Activated CD8-positive, alpha-beta memory T cell treated with anti-CD3 and anti-CD28 coated beads, Interleukin-2, amount 50 U/mL, for 4 hours (primary cell): ENCODE measurements at regions not wholly inside any gene's neighbourhood (a gene's known extent, or its start where the extent isn't known, plus 50 kb on each side); places are given as distances from the start of the nearest gene placed in this dataset.
"Not testable (repeated sequence)": the region's sequence is repeated elsewhere in the genome, so short reads cannot be mapped to it uniquely, and the experiment has no call there.

ENCODE experiments used
- DNase-seq: peaks from one replicate; pipeline ENCODE4 v3.0.0-alpha.2; 2020

GRCh38 chr11:134863294-134863693, 451.3 kb upstream of the B3GAT1 start:
- DNase-seq = no peak

- no peak for DNase-seq
Measured at GRCh38 chr11:134862587-134863195, 450.6 kb upstream of the B3GAT1 start.

- no peak for DNase-seq
Measured at GRCh38 chr11:134862105-134862502, 450.1 kb upstream of the B3GAT1 start.

- DNase-seq = no peak
Measured at GRCh38 chr11:134861490-134862104, 449.6 kb upstream of the B3GAT1 start.

GRCh38 chr11:134858783-134859480, 446.9 kb upstream of the B3GAT1 start:
- no peak for DNase-seq

GRCh38 chr11:134857035-134857434, 445.0 kb upstream of the B3GAT1 start:
- DNase-seq = no peak

GRCh38 chr11:134856056-134856971, 444.3 kb upstream of the B3GAT1 start:
- DNase-seq = no peak

GRCh38 chr11:134853992-134854991, 442.2 kb upstream of the B3GAT1 start:
- DNase-seq = no peak

- not testable (repeated sequence) for DNase-seq
Measured at GRCh38 chr11:134851503-134852224, 439.6 kb upstream of the B3GAT1 start.

GRCh38 chr11:134850566-134850965, 438.5 kb upstream of the B3GAT1 start:
- no peak for DNase-seq

GRCh38 chr11:134849833-134850232, 437.8 kb upstream of the B3GAT1 start:
- no peak for DNase-seq

GRCh38 chr11:134847083-134847715, 435.2 kb upstream of the B3GAT1 start:
- no peak for DNase-seq

GRCh38 chr11:134846328-134847082, 434.5 kb upstream of the B3GAT1 start:
- DNase-seq = no peak

GRCh38 chr11:134845474-134846327, 433.7 kb upstream of the B3GAT1 start:
- no peak for DNase-seq

- no peak for DNase-seq
Measured at GRCh38 chr11:134844838-134845237, 432.8 kb upstream of the B3GAT1 start.

- no peak for DNase-seq
Measured at GRCh38 chr11:134843735-134844134, 431.7 kb upstream of the B3GAT1 start.

- no peak for DNase-seq
Measured at GRCh38 chr11:134843020-134843419, 431.0 kb upstream of the B3GAT1 start.

GRCh38 chr11:134841972-134842371, 429.9 kb upstream of the B3GAT1 start:
- DNase-seq = no peak

- DNase-seq = no peak
Measured at GRCh38 chr11:134841411-134841810, 429.4 kb upstream of the B3GAT1 start.
